ENCODE measurements at regions not wholly inside any gene's neighbourhood (a gene's known extent, or its start where the extent isn't known, plus 50 kb on each side); places are given as distances from the start of the nearest gene placed in this dataset.

- Mint-ChIP-seq H3K4me3 (ENCODE audit: low read depth, unreplicated experiment) (no peak overlapping the region), H3K27ac (ENCODE audit: unreplicated experiment) (no peak overlapping the region), H3K4me1 (ENCODE audit: low read depth, unreplicated experiment) (no peaks in the 10 kb centered on the region), H3K36me3 (ENCODE audit: insufficient read depth, unreplicated experiment) (no peaks in the 10 kb centered on the region), H3K9me3 (ENCODE audit: low read depth, unreplicated experiment) (no peaks in the 10 kb centered on the region), H3K27me3 (ENCODE audit: unreplicated experiment) (peaks cover 20% of the 10 kb centered on the region)
- intact Hi-C loops (cut with micrococcal nuclease; ENCODE audit: unreplicated experiment): no loop called here
- CTCF ChIA-PET: no interaction called here
- DNase-seq: no peak
- no peak for TF ChIP-seq CTCF (IDR thresholded peaks at IDR 0.05; ENCODE audit: unreplicated experiment)
- no TSS peak for BruUV-seq (replicated peaks)
These were observed 79.9 kb downstream of the FZD1 start for GRCh38 chr7:91343996-91344629.

GRCh38 chr7:91344911-91345310 is 80.7 kb downstream of the FZD1 start:
- no peaks in the 10 kb centered on the region for H3K36me3 Mint-ChIP-seq (ENCODE audit: insufficient read depth, unreplicated experiment)
- CTCF ChIA-PET: no interaction called here
- no peaks in the 10 kb centered on the region for H3K4me1 Mint-ChIP-seq (ENCODE audit: low read depth, unreplicated experiment)
- no peaks in the 10 kb centered on the region for H3K9me3 Mint-ChIP-seq (ENCODE audit: low read depth, unreplicated experiment)
- H3K27me3 Mint-ChIP-seq (ENCODE audit: unreplicated experiment): peaks cover 20% of the 10 kb centered on the region
- no peak overlapping the region for H3K27ac Mint-ChIP-seq (ENCODE audit: unreplicated experiment)
- H3K4me3 Mint-ChIP-seq (ENCODE audit: low read depth, unreplicated experiment): no peak overlapping the region
- BruUV-seq (replicated peaks): no TSS peak
- no peak for DNase-seq
- no peak for TF ChIP-seq CTCF (IDR thresholded peaks at IDR 0.05; ENCODE audit: unreplicated experiment)
- intact Hi-C loops (cut with micrococcal nuclease; ENCODE audit: unreplicated experiment): no loop called here

- DNase-seq: no peak
- H3K27ac Mint-ChIP-seq (ENCODE audit: unreplicated experiment): no peak overlapping the region
- no peak for TF ChIP-seq CTCF (IDR thresholded peaks at IDR 0.05; ENCODE audit: unreplicated experiment)
- peaks cover 15% of the 10 kb centered on the region for H3K27me3 Mint-ChIP-seq (ENCODE audit: unreplicated experiment)
- H3K4me1 Mint-ChIP-seq (ENCODE audit: low read depth, unreplicated experiment): no peaks in the 10 kb centered on the region
- no peaks in the 10 kb centered on the region for H3K36me3 Mint-ChIP-seq (ENCODE audit: insufficient read depth, unreplicated experiment)
- CTCF ChIA-PET: interaction anchor here (0.7 kb wide), 1 partner anchor 1011 kb away, joined by 3 read pairs; no protein-coding TSS in a partner anchor
- no TSS peak for BruUV-seq (replicated peaks)
- no peak overlapping the region for H3K4me3 Mint-ChIP-seq (ENCODE audit: low read depth, unreplicated experiment)
- intact Hi-C loops (cut with micrococcal nuclease; ENCODE audit: unreplicated experiment): no loop called here
- no peaks in the 10 kb centered on the region for H3K9me3 Mint-ChIP-seq (ENCODE audit: low read depth, unreplicated experiment)
These were observed 81.2 kb downstream of the FZD1 start for GRCh38 chr7:91345449-91345848.

GRCh38 chr7:91346426-91346825 is 82.2 kb downstream of the FZD1 start:
- Mint-ChIP-seq H3K4me1 (ENCODE audit: low read depth, unreplicated experiment) (no peaks in the 10 kb centered on the region), H3K27me3 (ENCODE audit: unreplicated experiment) (peaks cover 5% of the 10 kb centered on the region), H3K4me3 (ENCODE audit: low read depth, unreplicated experiment) (no peak overlapping the region), H3K9me3 (ENCODE audit: low read depth, unreplicated experiment) (no peaks in the 10 kb centered on the region), H3K36me3 (ENCODE audit: insufficient read depth, unreplicated experiment) (no peaks in the 10 kb centered on the region), H3K27ac (ENCODE audit: unreplicated experiment) (no peak overlapping the region)
- CTCF ChIA-PET: no interaction called here
- no peak for DNase-seq
- no peak for TF ChIP-seq CTCF (IDR thresholded peaks at IDR 0.05; ENCODE audit: unreplicated experiment)
- no TSS peak for BruUV-seq (replicated peaks)
- intact Hi-C loops (cut with micrococcal nuclease; ENCODE audit: unreplicated experiment): no loop called here
